ENCODE measurements at regions not wholly inside any gene's neighbourhood (a gene's known extent, or its start where the extent isn't known, plus 50 kb on each side); places are given as distances from the start of the nearest gene placed in this dataset.

- no peak for TF ChIP-seq CTCF (IDR thresholded peaks at IDR 0.05; ENCODE audit: extremely low read depth, insufficient read depth, missing control alignments)
- in situ Hi-C loops (cut with MboI; ENCODE audit: low pct_unique_long_range_greater_than_20kb, low sequenced_read_pairs, unreplicated experiment), result no loop called here
Observed at GRCh38 chr17:74043976-74044375, 159.5 kb upstream of the RPL38 start.

GRCh38 chr17:74045608-74046280 is 157.7 kb upstream of the RPL38 start:
- no peak for TF ChIP-seq CTCF (IDR thresholded peaks at IDR 0.05; ENCODE audit: extremely low read depth, insufficient read depth, missing control alignments)
- no peak for DNase-seq (ENCODE audit: low spot score)
- in situ Hi-C loops (cut with MboI; ENCODE audit: low pct_unique_long_range_greater_than_20kb, low sequenced_read_pairs, unreplicated experiment), result no loop called here

More at GRCh38 chr17:74043976-74044375, 159.5 kb upstream of the RPL38 start:
- DNase-seq (ENCODE audit: low spot score), result no peak

- no peak for DNase-seq (ENCODE audit: low spot score)
- no peak for TF ChIP-seq CTCF (IDR thresholded peaks at IDR 0.05; ENCODE audit: extremely low read depth, insufficient read depth, missing control alignments)
- in situ Hi-C loops (cut with MboI; ENCODE audit: low pct_unique_long_range_greater_than_20kb, low sequenced_read_pairs, unreplicated experiment), result no loop called here
Observed at GRCh38 chr17:74049167-74049966, 154.1 kb upstream of the RPL38 start.

- DNase-seq (ENCODE audit: low spot score), result no peak
- in situ Hi-C loops (cut with MboI; ENCODE audit: low pct_unique_long_range_greater_than_20kb, low sequenced_read_pairs, unreplicated experiment), result loop anchor here (25.0 kb wide), 1 partner anchor 88 kb away; no protein-coding TSS in a partner anchor
- TF ChIP-seq CTCF (IDR thresholded peaks at IDR 0.05; ENCODE audit: extremely low read depth, insufficient read depth, missing control alignments), result no peak
Observed at GRCh38 chr17:74049967-74050458, 153.5 kb upstream of the RPL38 start.

- in situ Hi-C loops (cut with MboI; ENCODE audit: low pct_unique_long_range_greater_than_20kb, low sequenced_read_pairs, unreplicated experiment), result loop anchor here (25.0 kb wide), 1 partner anchor 89 kb away; no protein-coding TSS in a partner anchor
- TF ChIP-seq CTCF (IDR thresholded peaks at IDR 0.05; ENCODE audit: extremely low read depth, insufficient read depth, missing control alignments), result no peak
- DNase-seq (ENCODE audit: low spot score), result no peak
Observed at GRCh38 chr17:74051348-74051747, 152.1 kb upstream of the RPL38 start.

GRCh38 chr17:74052993-74053711 is 150.3 kb upstream of the RPL38 start:
- in situ Hi-C loops (cut with MboI; ENCODE audit: low pct_unique_long_range_greater_than_20kb, low sequenced_read_pairs, unreplicated experiment), result loop anchor here (25.0 kb wide), 1 partner anchor 91 kb away; no protein-coding TSS in a partner anchor
- TF ChIP-seq CTCF (IDR thresholded peaks at IDR 0.05; ENCODE audit: extremely low read depth, insufficient read depth, missing control alignments), result no peak
- no peak for DNase-seq (ENCODE audit: low spot score)

Data from GM13977 (cell line).